Tibial artery (tissue), 4 donors: ENCODE measurements at regions not wholly inside any gene's neighbourhood (a gene's known extent, or its start where the extent isn't known, plus 50 kb on each side); places are given as distances from the start of the nearest gene placed in this dataset.

ENCODE experiments used
- DNase-seq, 2 donors: peaks; one replicate each; pipeline ENCODE4 v3.0.0-alpha.2; 2019
- H3K27ac ChIP-seq, 2 donors: fragments of 200-600 bp; sonication (generic) in 1 of 2; 1 replicate in 1 of 2; 2 replicates in 1 of 2; pipeline ENCODE4 v1.5.1; 2018 to 2019; ENCODE audit warnings: mild to moderate bottlenecking in 1 of 2
- H3K27me3 ChIP-seq, 2 donors: fragments of 200-600 bp; sonication (generic) in 1 of 2; one replicate each; pipeline versions ENCODE4 v1.5.1 to v1.6.0; 2016 to 2019
- H3K36me3 ChIP-seq, 3 donors: fragments of 200-600 bp; sonication (generic) in 2 of 3; one replicate each; pipeline ENCODE4 v1.5.1; 2016 to 2019; ENCODE audit warnings: mild to moderate bottlenecking in 2 of 3
- H3K4me1 ChIP-seq, 4 donors: fragments of 200-600 bp; sonication (generic) in 2 of 4; 1 replicate in 3 of 4; 2 replicates in 1 of 4; pipeline ENCODE4 v1.5.1; 2016 to 2019
- H3K4me3 ChIP-seq, 2 donors: fragments of 200-600 bp; sonication (generic) in 1 of 2; 1 replicate in 1 of 2; 2 replicates in 1 of 2; pipeline ENCODE4 v1.5.1; 2018 to 2019; ENCODE audit warnings: mild to moderate bottlenecking in 2 of 2
- H3K9me3 ChIP-seq, 3 donors: fragments of 200-600 bp; sonication (generic) in 1 of 3; one replicate each; pipeline ENCODE4 v1.5.1; 2016 to 2019
- CTCF ChIP-seq, 2 experiments: fragments of 200-600 bp in 1 of 2; fragments of 450-650 bp in 1 of 2; IDR thresholded peaks; one replicate each; pipeline ENCODE4 v1.5.1; 2017 to 2019; ENCODE audit warnings: antibody characterized with exemption in 2 of 2, mild to moderate bottlenecking in 1 of 2, moderate library complexity in 1 of 2
- intact Hi-C: fragments of 100-400 bp; cut with DNase I; formaldehyde crosslinking; loops from one replicate; pipeline ENCODE4 v1.15.0; 2023; ENCODE audit warnings: low total_unique reads

- TF ChIP-seq CTCF (IDR thresholded peaks at IDR 0.05): no peak
- intact Hi-C loops: no loop called here
- no peak for DNase-seq
- Histone ChIP-seq H3K4me1 (no peaks in the 10 kb centered on the region), H3K27ac (no peak overlapping the region), H3K4me3 (no peak overlapping the region), H3K9me3 (no peaks in the 10 kb centered on the region), H3K36me3 (no peaks in the 10 kb centered on the region), H3K27me3 (no peaks in the 10 kb centered on the region)
Observed at GRCh38 chr9:80787636-80788035, 901.7 kb downstream of the TLE1 start.

GRCh38 chr9:80784647-80785046 lies 904.7 kb downstream of the TLE1 start:
- intact Hi-C loops: no loop called here
- Histone ChIP-seq H3K4me3 (no peak overlapping the region), H3K27me3 (no peaks in the 10 kb centered on the region), H3K4me1 (no peaks in the 10 kb centered on the region), H3K9me3 (no peaks in the 10 kb centered on the region), H3K36me3 (no peaks in the 10 kb centered on the region), H3K27ac (no peak overlapping the region)
- no peak for TF ChIP-seq CTCF (IDR thresholded peaks at IDR 0.05)
- DNase-seq: no peak

- Histone ChIP-seq H3K27ac (no peak overlapping the region), H3K9me3 (no peaks in the 10 kb centered on the region), H3K4me1 (no peaks in the 10 kb centered on the region), H3K27me3 (no peaks in the 10 kb centered on the region), H3K36me3 (no peaks in the 10 kb centered on the region), H3K4me3 (no peak overlapping the region)
- DNase-seq: no peak
- TF ChIP-seq CTCF (IDR thresholded peaks at IDR 0.05): no peak
- intact Hi-C loops: no loop called here
Observed at GRCh38 chr9:80775971-80776370, 913.4 kb downstream of the TLE1 start.

- no peak overlapping the region for H3K4me3 ChIP-seq
- H3K27ac ChIP-seq: no peak overlapping the region
- no peaks in the 10 kb centered on the region for H3K36me3 ChIP-seq
- H3K4me1 ChIP-seq: no peaks in the 10 kb centered on the region
- no peaks in the 10 kb centered on the region for H3K9me3 ChIP-seq
- no peak for DNase-seq
- TF ChIP-seq CTCF (IDR thresholded peaks at IDR 0.05): no peak
- no peaks in the 10 kb centered on the region for H3K27me3 ChIP-seq
- intact Hi-C loops: no loop called here
Observed at GRCh38 chr9:80775530-80775929, 913.8 kb downstream of the TLE1 start.

GRCh38 chr9:80771555-80772347 lies 917.6 kb downstream of the TLE1 start:
- no peaks in the 10 kb centered on the region for H3K27me3 ChIP-seq
- H3K36me3 ChIP-seq: no peaks in the 10 kb centered on the region
- no peak for DNase-seq
- TF ChIP-seq CTCF (IDR thresholded peaks at IDR 0.05): no peak
- H3K27ac ChIP-seq: no peak overlapping the region
- no peaks in the 10 kb centered on the region for H3K9me3 ChIP-seq
- intact Hi-C loops: no loop called here
- no peaks in the 10 kb centered on the region for H3K4me1 ChIP-seq
- H3K4me3 ChIP-seq: no peak overlapping the region
